ENCODE measurements at regions not wholly inside any gene's neighbourhood (a gene's known extent, or its start where the extent isn't known, plus 50 kb on each side); places are given as distances from the start of the nearest gene placed in this dataset.

DNA sequence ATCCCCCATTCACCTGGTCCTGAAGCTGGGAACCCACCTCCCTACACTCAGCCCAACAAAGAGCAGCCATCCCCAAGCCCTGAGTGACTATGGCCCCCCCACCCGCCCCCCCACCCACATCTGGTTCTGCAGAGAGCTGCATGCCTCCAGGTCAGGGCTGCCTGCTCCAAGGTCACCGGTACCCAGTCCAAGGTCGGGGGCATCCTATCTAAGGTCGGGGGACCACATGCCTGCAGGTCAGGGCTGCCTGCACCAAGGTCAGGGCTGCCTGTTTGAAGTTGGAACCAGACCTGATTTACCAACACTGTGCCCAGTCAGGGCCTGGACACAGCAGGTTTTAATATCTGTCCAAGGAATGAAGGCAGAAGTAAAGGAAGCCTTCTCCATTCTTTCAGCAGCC, 66.1 kb upstream of the GPC1 start:
- TF ChIP-seq ELF4 (IDR thresholded peaks at IDR 0.05) (no peak), LEF1 (IDR thresholded peaks at IDR 0.05; ENCODE audit: borderline replicate concordance) (no peak), SP1 (IDR thresholded peaks at IDR 0.05) (no peak), FOXA1 (IDR thresholded peaks at IDR 0.05) (no peak), BHLHE40 (IDR thresholded peaks at IDR 0.05; ENCODE audit: borderline replicate concordance) (no peak)
- ChIA-PET CTCF (no interaction called here), POLR2A (no interaction called here)
- no peak for DNase-seq (ENCODE audit: extremely low spot score)

DNA sequence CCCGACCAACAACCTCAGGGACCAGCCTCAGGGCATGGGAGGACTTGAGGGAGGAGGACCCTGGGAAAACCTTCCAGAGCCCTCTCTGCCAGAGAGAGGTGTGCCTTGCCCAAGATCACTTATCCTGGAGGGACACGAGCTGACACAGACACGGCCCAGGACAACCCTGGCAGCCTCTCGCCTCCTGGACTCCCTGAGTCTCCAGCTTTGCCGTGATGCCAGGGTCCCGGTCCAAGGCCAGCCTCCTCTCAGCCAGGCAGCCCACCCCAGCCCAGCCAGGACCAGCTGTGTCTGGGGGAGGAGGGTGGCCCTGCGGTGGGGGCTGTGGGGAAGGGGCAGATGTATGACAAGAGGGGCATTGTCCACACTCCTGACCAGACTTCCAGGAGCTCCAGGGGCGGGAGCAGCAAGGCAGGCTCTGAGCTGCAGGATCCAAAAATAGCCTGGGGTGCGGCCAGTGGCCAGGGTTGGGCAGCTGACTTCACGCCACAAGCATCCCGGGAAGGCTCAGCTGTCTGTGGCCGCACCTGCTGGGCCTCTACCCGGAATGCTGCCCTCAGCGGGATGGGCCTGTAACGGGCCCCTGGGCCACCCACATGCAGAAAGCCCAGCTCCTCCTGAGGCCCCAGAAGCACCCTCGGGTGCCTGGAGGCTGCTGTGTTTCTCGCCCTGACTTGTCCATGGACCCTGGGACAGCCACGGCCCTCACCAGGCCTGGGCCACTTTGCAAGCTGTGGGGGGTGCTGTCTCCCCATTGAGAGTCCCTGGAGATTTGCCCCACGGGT, 65.5 kb upstream of the GPC1 start:
- ChIA-PET POLR2A (no interaction called here), CTCF (no interaction called here)
- no peak for DNase-seq (ENCODE audit: extremely low spot score)
- TF ChIP-seq, protein P1, sequence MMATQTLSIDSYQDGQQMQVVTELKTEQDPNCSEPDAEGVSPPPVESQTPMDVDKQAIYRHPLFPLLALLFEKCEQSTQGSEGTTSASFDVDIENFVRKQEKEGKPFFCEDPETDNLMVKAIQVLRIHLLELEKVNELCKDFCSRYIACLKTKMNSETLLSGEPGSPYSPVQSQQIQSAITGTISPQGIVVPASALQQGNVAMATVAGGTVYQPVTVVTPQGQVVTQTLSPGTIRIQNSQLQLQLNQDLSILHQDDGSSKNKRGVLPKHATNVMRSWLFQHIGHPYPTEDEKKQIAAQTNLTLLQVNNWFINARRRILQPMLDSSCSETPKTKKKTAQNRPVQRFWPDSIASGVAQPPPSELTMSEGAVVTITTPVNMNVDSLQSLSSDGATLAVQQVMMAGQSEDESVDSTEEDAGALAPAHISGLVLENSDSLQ (IDR thresholded peaks at IDR 0.05), result no peak
- TF ChIP-seq SP1 (IDR thresholded peaks at IDR 0.05), result no peak
- TF ChIP-seq L3MBTL2 (conservative IDR thresholded peaks at IDR 0.05), result no peak
- TF ChIP-seq NFRKB (IDR thresholded peaks at IDR 0.05), result no peak
- TF ChIP-seq CTBP1 (IDR thresholded peaks at IDR 0.05; ENCODE audit: borderline replicate concordance), result no peak
- TF ChIP-seq FOXA1 (IDR thresholded peaks at IDR 0.05), result no peak
- TF ChIP-seq SUZ12 (IDR thresholded peaks at IDR 0.05), result no peak
- no peak for TF ChIP-seq ARNT (IDR thresholded peaks at IDR 0.05)
- no peak for TF ChIP-seq LEF1 (IDR thresholded peaks at IDR 0.05; ENCODE audit: borderline replicate concordance)
- TF ChIP-seq ELF4 (IDR thresholded peaks at IDR 0.05), result no peak

DNA sequence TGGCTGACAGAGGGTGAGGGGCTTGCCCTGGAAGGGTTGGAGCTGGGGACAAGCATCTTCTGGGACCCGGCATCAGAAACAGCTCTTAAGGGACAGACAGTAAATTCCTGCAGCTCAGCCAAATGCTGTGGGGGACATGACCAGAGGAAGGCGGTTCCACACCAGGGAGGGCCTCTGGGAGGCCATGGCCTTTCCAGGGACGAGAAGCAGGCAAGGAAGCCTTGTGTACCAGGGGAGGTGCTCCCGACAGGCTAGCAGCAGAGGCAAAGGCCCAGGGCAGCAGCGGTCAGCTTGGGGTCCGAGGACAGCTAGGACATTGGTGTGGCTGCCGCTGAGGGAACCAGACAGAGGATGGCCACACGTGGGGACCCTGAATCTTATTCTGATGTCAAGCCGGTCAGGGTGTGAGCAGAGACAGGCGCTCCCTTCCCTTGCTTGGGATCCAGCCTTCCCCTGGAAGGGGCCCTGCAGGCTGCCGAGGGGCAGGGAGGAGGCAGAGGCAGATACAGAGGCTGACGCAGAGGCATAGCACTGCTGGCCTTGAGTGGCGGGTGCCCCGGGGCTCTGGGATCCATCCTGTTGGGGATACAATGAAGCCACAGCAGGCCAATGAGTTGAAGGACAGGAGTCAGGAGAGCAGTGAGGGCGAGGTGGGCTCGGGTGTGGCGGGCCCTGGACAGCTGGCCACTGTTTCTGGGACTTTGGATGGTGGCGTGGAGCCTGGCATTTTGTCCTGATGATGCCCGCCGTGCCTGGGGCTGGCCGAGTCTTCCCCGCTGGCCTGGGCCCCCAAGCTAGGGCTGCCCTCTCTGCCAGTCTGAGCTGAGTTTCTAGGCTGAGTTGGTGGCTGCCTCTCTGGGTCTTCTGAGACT, 64.1 kb upstream of the GPC1 start:
- ChIA-PET POLR2A (no interaction called here), CTCF (no interaction called here)
- no peak for TF ChIP-seq NFRKB (IDR thresholded peaks at IDR 0.05)
- TF ChIP-seq HDGF (IDR thresholded peaks at IDR 0.05; ENCODE audit: borderline replicate concordance), result no peak
- TF ChIP-seq ELF4 (IDR thresholded peaks at IDR 0.05), result no peak
- TF ChIP-seq ARNT (IDR thresholded peaks at IDR 0.05), result no peak
- TF ChIP-seq SP1 (IDR thresholded peaks at IDR 0.05), result no peak
- DNase-seq (ENCODE audit: extremely low spot score), result no peak

DNA sequence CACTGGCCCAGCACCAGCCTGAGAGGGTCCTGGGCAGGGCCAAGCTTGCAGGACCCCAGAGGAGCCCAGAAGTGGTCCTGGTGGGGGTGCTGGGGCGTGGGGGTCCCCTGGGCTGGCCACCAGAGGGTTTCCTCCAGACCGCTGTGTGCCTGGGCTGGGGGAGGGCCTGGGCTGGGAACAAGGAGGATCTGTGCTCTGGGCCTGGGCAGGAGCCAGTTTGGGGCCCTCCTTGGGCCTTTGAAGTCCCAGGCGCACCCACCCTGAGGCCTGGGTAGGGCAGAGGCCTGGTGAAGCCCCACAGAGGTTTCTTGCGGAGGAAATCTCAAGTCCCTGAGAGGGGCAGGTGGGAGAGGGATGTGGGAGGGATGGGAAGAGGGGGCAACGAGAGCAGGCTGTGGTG, 63.4 kb upstream of the GPC1 start:
- no peak for DNase-seq (ENCODE audit: extremely low spot score)
- TF ChIP-seq ELF4 (IDR thresholded peaks at IDR 0.05) (no peak), FOXA1 (IDR thresholded peaks at IDR 0.05) (no peak), TARDBP (IDR thresholded peaks at IDR 0.05) (no peak)
- POLR2A ChIA-PET, result no interaction called here
- CTCF ChIA-PET, result no interaction called here

DNA sequence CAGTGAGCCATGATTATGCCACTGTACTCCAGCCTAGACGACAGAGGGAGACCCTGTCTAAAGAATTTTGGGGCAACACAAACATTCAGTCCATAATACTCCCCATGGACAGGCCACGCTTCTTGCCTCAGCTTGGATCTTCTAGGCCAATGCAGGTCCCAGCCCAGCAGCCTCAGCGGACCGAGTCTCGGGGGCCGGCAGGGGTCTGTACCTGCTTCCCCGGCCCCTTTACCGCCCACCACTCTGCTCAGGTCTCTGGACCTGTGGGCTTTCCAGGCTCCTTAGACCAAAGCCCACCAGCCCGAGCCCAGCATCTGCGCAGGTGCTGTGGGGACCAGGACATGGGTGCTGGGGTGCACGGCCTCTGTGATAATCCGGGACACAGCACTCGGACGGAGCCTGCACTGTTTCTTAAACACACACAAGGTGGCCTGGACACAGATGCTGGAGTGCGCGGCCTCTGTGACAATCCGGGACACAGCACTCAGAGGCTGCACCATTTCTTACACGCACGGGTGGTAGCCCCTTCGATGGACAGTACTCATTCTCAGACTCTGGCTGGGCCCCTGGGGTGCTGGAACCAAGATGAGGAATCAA, 62.1 kb upstream of the GPC1 start:
- DNase-seq (ENCODE audit: extremely low spot score), result no peak
- ChIA-PET POLR2A (no interaction called here), CTCF (no interaction called here)
- TF ChIP-seq, protein P1 (IDR thresholded peaks at IDR 0.05), result no peak
- TF ChIP-seq NFRKB (IDR thresholded peaks at IDR 0.05) (no peak), TARDBP (IDR thresholded peaks at IDR 0.05) (no peak), CTBP1 (IDR thresholded peaks at IDR 0.05; ENCODE audit: borderline replicate concordance) (no peak), SUZ12 (IDR thresholded peaks at IDR 0.05) (no peak), ZNF384 (IDR thresholded peaks at IDR 0.05) (no peak), BHLHE40 (IDR thresholded peaks at IDR 0.05; ENCODE audit: borderline replicate concordance) (no peak), FOXA1 (IDR thresholded peaks at IDR 0.05) (no peak), FOXM1 (IDR thresholded peaks at IDR 0.05; ENCODE audit: borderline replicate concordance) (no peak), HDGF (IDR thresholded peaks at IDR 0.05; ENCODE audit: borderline replicate concordance) (no peak), L3MBTL2 (conservative IDR thresholded peaks at IDR 0.05) (no peak), ARNT (IDR thresholded peaks at IDR 0.05) (no peak)

DNA sequence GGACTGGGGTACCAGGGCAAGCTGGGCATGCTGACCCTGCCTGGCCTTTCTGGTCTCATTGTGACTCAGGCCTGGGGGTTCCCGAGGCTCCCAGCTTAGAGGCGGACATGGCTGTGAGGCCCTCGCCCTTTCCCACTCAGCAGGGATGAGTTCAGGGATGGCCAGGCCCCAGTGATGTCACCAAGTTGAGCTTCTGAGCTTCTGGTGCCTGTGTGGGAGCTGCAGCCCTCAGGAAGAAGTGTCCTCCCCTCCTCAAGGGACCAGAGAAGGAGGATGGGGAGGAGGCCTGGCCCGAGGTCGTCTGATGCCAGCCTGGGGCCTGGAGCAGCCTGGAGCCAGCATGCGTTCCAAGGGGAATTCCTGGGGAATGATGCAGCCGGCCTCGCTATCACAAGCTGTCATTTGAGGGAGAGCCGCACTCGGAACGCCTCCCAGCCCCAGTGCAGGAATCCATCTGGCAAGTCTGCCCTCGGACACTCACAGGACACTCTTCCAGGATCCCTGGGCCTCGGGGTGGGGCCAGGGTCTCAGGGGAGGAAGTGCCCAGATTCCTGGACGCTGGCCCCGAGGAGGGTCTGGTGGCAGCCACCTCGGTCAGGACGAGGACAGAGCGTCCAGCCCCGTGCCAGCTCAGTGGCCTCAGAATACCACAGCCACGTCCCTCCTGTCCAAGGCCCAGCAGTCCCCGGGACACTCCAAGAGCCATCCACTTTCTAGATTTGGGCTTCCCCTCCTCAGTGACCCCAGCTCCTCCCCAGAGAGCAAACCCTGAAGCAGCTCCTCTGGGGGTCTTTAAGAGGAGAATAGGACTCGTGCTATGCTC, 61.2 kb upstream of the GPC1 start:
- ChIA-PET POLR2A (interaction anchor here (0.6 kb wide), 1 partner anchor 13 kb away, joined by 3 read pairs; no protein-coding TSS in a partner anchor), CTCF (no interaction called here)
- TF ChIP-seq TARDBP (IDR thresholded peaks at IDR 0.05), result no peak
- TF ChIP-seq L3MBTL2 (conservative IDR thresholded peaks at IDR 0.05), result no peak
- TF ChIP-seq SP1 (IDR thresholded peaks at IDR 0.05), result no peak
- no peak for TF ChIP-seq FOXM1 (IDR thresholded peaks at IDR 0.05; ENCODE audit: borderline replicate concordance)
- no peak for TF ChIP-seq ZNF384 (IDR thresholded peaks at IDR 0.05)
- no peak for TF ChIP-seq FOXA1 (IDR thresholded peaks at IDR 0.05)
- TF ChIP-seq, protein P1 (IDR thresholded peaks at IDR 0.05), result no peak
- no peak for TF ChIP-seq ELF4 (IDR thresholded peaks at IDR 0.05)
- TF ChIP-seq NFRKB (IDR thresholded peaks at IDR 0.05), result no peak
- TF ChIP-seq FOXK2 (IDR thresholded peaks at IDR 0.05), result no peak
- no peak for TF ChIP-seq BHLHE40 (IDR thresholded peaks at IDR 0.05; ENCODE audit: borderline replicate concordance)
- no peak for TF ChIP-seq HDGF (IDR thresholded peaks at IDR 0.05; ENCODE audit: borderline replicate concordance)
- TF ChIP-seq CTBP1 (IDR thresholded peaks at IDR 0.05; ENCODE audit: borderline replicate concordance), result no peak
- no peak for TF ChIP-seq LEF1 (IDR thresholded peaks at IDR 0.05; ENCODE audit: borderline replicate concordance)
- TF ChIP-seq ARNT (IDR thresholded peaks at IDR 0.05), result no peak
- no peak for TF ChIP-seq SUZ12 (IDR thresholded peaks at IDR 0.05)
- DNase-seq (ENCODE audit: extremely low spot score), result no peak
